Fibroblast of lung (primary cell): ENCODE measurements at regions not wholly inside any gene's neighbourhood (a gene's known extent, or its start where the extent isn't known, plus 50 kb on each side); places are given as distances from the start of the nearest gene placed in this dataset.

Experiments
- EZH2 ChIP-seq: IDR thresholded peaks from 2 replicates; pipeline ENCODE4 v1.5.1; 2012; ENCODE audit warnings: low read length, control low read depth, mild to moderate bottlenecking; ENCODE audit errors: missing control alignments
- TF ChIP-seq, protein P1 (sequence below), 2 donors: IDR thresholded peaks in 1 of 2; conservative IDR thresholded peaks in 1 of 2; 1 replicate in 1 of 2; 2 replicates in 1 of 2; pipeline ENCODE4 v1.5.1; 2011 to 2012; ENCODE audit warnings: low read length in 2 of 2, control low read depth in 1 of 2, inconsistent platforms in 1 of 2, low read depth in 1 of 2, mild to moderate bottlenecking in 1 of 2

DNA sequence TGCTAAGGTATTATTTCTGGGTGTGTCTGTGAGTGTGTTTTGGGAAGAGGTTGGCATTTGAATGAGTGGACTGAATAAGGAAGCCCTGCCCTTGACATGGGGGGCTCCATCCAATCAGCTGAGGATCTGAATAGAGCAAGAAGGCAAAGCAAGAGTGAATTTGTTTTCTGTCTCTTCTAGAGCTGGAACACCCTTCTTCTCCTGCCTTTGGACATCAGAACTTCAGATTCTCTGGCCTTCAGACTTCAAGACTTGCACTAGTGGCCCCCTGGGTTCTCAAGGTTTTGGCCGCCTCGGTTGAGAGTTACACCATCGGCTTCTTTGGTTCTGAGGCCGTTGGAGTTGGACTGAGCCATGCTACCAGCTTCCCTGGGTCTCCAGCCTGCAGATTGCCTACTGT lies 448.6 kb downstream of the SHISA9 start:
- TF ChIP-seq, protein P1, sequence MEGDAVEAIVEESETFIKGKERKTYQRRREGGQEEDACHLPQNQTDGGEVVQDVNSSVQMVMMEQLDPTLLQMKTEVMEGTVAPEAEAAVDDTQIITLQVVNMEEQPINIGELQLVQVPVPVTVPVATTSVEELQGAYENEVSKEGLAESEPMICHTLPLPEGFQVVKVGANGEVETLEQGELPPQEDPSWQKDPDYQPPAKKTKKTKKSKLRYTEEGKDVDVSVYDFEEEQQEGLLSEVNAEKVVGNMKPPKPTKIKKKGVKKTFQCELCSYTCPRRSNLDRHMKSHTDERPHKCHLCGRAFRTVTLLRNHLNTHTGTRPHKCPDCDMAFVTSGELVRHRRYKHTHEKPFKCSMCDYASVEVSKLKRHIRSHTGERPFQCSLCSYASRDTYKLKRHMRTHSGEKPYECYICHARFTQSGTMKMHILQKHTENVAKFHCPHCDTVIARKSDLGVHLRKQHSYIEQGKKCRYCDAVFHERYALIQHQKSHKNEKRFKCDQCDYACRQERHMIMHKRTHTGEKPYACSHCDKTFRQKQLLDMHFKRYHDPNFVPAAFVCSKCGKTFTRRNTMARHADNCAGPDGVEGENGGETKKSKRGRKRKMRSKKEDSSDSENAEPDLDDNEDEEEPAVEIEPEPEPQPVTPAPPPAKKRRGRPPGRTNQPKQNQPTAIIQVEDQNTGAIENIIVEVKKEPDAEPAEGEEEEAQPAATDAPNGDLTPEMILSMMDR (conservative IDR thresholded peaks at IDR 0.05 in 1 of 2, IDR thresholded peaks at IDR 0.05 in 1 of 2; ENCODE audit: low read depth in 1 of 2, low read length in 2 of 2), result no peak
- TF ChIP-seq EZH2, result no peak
